HG03520 (cell line): ENCODE measurements at regions not wholly inside any gene's neighbourhood (a gene's known extent, or its start where the extent isn't known, plus 50 kb on each side); places are given as distances from the start of the nearest gene placed in this dataset.
"Not testable (repeated sequence)": the region's sequence is repeated elsewhere in the genome, so short reads cannot be mapped to it uniquely, and the experiment has no call there.

Experiments
- ATAC-seq: cut with Tn5 transposase; IDR thresholded peaks from one replicate; pipeline ENCODE4 v1.9.1; 2021; ENCODE audit warnings: mild to moderate bottlenecking, moderate library complexity; ENCODE audit not compliant: unreplicated experiment

DNA sequence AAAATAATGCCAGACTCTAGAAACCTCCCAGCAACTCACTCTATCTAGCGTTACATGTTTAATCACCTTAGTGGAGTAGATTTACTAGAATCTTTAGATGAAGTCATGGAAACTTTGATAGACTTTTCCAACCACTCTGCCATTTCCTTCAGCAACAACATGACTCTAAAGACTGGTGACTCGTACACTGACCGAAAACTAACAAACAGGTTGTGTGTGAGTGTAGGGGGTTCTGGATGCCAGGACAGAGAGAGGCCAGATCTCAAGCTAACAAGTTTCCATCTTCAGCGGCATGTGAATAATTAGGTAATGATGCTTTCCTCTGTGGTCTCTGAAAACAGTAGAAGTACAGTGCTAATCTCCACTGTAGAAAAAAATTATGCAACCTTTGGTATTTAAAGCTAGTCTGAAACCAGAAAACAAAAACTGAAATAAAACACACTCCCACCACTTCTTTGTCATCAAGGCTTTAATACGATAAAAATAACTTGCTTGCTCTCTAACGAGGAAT, 286.4 kb downstream of the PRDM5 start:
- no peak for ATAC-seq

- no peak for ATAC-seq
Measured at GRCh38 chr4:120633810-120634209, 288.7 kb downstream of the PRDM5 start.

DNA sequence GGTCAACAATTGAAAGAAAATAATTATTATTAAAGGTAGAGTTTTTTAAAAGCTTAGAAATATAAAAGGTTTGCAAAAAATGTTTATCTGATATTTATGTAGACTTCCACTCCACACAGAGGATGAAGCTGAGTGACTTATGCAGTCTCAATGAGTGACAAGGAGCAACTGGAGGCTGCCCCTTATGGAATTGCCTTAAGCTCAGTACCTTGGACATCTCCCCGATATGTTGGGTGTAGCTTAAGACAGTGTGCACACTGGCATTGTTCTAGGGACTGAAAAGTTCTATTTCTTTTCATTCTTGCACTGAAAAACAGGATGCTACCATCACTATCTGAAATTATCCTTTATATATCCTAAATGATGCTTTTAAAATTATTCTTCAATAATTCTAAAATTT, 292.1 kb downstream of the PRDM5 start:
- ATAC-seq = no peak

GRCh38 chr4:120629546-120630108, 292.9 kb downstream of the PRDM5 start:
- ATAC-seq = no peak

DNA sequence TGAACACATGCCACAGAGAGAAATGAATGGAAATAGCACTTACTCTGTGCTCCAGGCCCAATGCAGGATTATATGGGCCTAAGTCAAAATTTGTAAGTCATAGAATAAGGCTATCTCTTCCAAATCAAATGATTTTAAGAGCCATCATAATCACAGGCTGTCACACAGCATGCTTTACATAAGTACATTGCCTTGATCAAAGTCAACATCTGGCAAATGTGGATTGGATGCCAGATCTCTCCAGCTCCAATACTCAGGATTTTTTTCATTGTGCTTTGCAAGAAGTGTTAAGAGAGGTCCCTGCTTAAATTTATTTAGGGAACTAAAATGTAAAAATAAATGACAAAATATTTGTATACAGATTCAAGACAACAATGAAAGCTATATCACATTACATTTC, 299.9 kb downstream of the PRDM5 start:
- ATAC-seq = no peak

- ATAC-seq = no peak
Measured at GRCh38 chr4:120617171-120617570, 305.4 kb downstream of the PRDM5 start.

DNA sequence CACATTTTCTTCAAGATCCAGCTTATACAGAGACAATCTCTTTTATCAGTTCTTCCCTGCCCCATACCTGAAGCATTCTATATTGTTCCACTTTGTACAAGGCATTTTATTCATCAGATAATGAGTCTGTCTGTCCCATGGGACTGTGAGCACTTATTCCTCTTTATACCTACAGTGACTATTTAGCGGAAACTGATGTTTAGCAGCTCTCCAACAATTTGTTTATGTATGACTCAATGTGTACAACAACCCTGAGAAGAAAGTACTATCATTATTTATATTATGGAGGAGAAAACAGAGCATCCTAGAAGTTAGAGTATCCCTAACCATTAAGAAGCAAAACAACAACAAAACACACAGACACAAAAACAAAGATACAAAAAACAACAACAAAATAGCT, 306.5 kb downstream of the PRDM5 start:
- ATAC-seq = no peak

- no peak for ATAC-seq
Measured at GRCh38 chr4:120613778-120614177, 308.7 kb downstream of the PRDM5 start.

DNA sequence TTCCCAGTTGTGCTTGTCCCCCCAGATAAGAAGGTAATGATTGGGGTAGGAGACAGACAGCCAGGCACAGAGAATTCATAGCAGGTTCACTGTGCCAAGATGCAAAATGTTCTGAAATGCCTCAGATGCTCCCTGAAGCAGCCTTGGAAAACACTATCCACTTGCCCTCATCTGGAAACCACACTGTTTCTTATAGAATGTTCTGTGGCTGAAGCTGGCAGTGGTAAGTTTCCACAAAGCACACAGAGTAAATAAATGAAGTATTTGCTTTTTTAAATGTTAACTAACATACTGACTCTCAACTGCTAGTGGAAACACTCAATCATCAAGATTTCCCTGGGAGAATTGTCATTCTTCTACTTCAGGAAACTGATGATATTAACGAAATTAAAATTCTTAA, 311.4 kb downstream of the PRDM5 start:
- no peak for ATAC-seq

DNA sequence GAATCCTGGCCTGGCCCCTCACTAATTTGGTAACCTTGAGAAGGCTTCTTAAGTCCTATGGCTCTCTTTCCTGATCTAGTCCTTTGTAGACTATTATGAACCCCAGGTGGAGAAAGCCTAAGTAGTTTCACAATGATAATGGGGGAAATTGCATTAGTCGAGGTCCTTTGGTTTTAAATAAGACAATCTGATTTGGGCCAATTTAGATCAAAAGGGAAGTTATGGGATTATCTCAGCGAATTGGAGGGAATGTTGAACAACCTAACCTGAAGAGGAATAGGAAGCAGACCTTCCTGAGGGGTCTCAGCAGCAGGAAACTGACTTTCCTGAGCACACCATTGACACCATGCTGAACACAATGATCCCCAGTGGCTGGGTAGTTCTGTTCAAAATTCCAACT, 331.5 kb downstream of the PRDM5 start:
- ATAC-seq = no peak

DNA sequence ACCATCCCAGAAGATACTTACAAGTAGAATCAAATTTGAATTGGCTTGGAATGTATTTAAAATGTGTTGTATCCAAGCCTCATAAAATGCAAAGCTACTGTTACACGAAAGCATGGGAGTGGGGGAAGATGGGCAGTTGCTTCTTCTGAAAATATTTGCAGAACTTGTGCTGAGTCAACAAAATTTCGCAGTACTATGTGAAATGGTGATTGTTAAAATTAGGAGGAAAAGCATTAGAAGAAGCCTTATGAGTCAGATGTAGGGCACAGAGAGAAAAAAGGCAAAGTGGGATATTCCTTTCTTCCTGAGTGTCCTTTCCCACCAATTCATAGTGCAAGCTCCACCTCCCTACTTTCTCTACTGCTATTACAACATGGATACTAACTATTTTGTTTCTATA, 332.7 kb downstream of the PRDM5 start:
- no peak for ATAC-seq

DNA sequence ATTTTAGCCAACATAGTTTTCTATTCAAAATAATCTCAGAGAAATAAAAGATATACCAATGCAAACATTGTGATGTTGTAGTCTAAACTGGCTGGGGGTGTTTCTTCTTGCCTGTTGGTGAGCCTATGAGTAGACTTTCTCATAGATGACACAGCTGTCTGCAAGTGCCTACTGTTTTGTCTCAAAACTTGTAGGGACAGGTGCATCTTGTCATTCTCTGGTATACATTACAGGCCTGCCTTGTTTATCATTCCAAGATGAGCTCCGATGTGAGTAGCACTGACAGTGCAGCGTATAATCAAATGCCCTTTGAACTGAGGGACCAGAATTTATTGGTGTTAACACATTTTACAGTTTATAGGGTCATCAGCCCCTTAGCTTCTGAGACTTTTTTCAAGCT, 353.8 kb downstream of the PRDM5 start:
- ATAC-seq = no peak

GRCh38 chr4:120561648-120562047, 360.9 kb downstream of the PRDM5 start:
- no peak for ATAC-seq

DNA sequence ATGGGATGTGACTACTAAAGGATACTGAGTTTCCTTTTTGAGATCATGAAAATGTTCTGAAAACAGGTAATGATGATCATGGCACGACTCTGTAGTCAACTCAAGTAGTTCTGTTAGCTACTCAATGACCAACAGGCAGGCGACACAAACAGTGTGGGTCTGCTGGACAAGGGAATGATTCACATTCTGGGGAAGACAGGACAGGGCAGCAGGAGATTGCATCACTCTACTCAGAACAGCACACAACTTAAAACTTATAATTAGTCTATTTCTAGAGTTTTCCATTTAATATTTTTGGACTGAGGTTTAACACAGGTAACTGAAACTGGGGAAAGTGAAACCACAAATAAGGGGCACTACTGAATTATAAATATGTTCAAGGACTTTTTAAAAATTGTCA, 365.2 kb downstream of the PRDM5 start:
- no peak for ATAC-seq

- ATAC-seq = no peak
Measured at GRCh38 chr4:120555058-120555457, 367.5 kb downstream of the PRDM5 start.

GRCh38 chr4:120554086-120554485, 368.4 kb downstream of the PRDM5 start:
- no peak for ATAC-seq

- ATAC-seq = not testable (repeated sequence)
Measured at GRCh38 chr4:120550624-120551220, 371.8 kb downstream of the PRDM5 start.

- no peak for ATAC-seq
Measured at GRCh38 chr4:120549011-120549570, 373.4 kb downstream of the PRDM5 start.

- no peak for ATAC-seq
Measured at GRCh38 chr4:120545391-120545790, 377.1 kb downstream of the PRDM5 start.

- ATAC-seq = no peak
Measured at GRCh38 chr4:120544838-120545237, 377.7 kb downstream of the PRDM5 start.

GRCh38 chr4:120540625-120541024, 381.9 kb downstream of the PRDM5 start:
- ATAC-seq = no peak

- no peak for ATAC-seq
Measured at GRCh38 chr4:120536884-120537283, 385.6 kb downstream of the PRDM5 start.

- ATAC-seq = no peak
Measured at GRCh38 chr4:120528428-120528827, 394.1 kb downstream of the PRDM5 start.
